Esophagus squamous epithelium (tissue), 4 donors: ENCODE measurements at regions not wholly inside any gene's neighbourhood (a gene's known extent, or its start where the extent isn't known, plus 50 kb on each side); places are given as distances from the start of the nearest gene placed in this dataset.
"Not testable (repeated sequence)": the region's sequence is repeated elsewhere in the genome, so short reads cannot be mapped to it uniquely, and the experiment has no call there.

ENCODE experiments used
- CTCF ChIP-seq, 6 experiments: fragments of 450-650 bp in 4 of 6; fragments of 200-600 bp in 2 of 6; sonication (generic) in 2 of 6; IDR thresholded peaks; one replicate each; pipeline ENCODE4 v1.5.1; 2016 to 2019; ENCODE audit warnings: antibody characterized with exemption in 6 of 6, mild to moderate bottlenecking in 4 of 6, moderate library complexity in 4 of 6
- POLR2A ChIP-seq, 4 donors: fragments of 450-650 bp; IDR thresholded peaks; one replicate each; pipeline ENCODE4 v1.6.1; 2017; ENCODE audit warnings: antibody characterized with exemption in 4 of 4, mild to moderate bottlenecking in 4 of 4, moderate library complexity in 3 of 4

- TF ChIP-seq CTCF, POLR2A (IDR thresholded peaks at IDR 0.05): not testable (repeated sequence)
Measured at GRCh38 chr1:221957350-221957749, 215.5 kb upstream of the DUSP10 start.
